GM12873 (cell line): ENCODE measurements at regions not wholly inside any gene's neighbourhood (a gene's known extent, or its start where the extent isn't known, plus 50 kb on each side); places are given as distances from the start of the nearest gene placed in this dataset.

Experiments used
- CTCF ChIP-seq: IDR thresholded peaks from 2 replicates; pipeline ENCODE4 v1.5.1; 2012; ENCODE audit warnings: low read depth, mild to moderate bottlenecking, moderate library complexity, low read length, control low read depth; ENCODE audit not compliant: insufficient read depth; ENCODE audit errors: missing control alignments

GRCh38 chr1:184183919-184184318 lies 132.4 kb downstream of the TSEN15 start:
- no peak for TF ChIP-seq CTCF

DNA sequence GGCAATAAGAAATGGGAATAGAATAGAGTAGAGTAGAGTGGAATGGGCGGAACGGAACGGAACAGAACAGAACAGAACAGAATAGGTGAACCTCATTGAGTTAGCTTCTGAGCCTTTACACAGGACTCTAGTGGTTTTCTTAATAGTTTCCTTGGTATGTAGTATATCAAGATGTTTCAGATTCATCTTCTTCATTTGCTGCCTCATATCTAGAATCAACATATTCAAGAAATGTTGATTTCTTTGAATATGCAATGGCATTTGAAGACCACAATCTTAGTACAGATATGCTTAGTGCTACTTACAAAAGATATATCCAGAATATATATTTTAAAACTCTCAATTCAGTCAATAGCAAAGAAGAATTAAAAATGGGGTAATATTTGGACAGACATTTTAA lies 133.8 kb downstream of the TSEN15 start:
- no peak for TF ChIP-seq CTCF

DNA sequence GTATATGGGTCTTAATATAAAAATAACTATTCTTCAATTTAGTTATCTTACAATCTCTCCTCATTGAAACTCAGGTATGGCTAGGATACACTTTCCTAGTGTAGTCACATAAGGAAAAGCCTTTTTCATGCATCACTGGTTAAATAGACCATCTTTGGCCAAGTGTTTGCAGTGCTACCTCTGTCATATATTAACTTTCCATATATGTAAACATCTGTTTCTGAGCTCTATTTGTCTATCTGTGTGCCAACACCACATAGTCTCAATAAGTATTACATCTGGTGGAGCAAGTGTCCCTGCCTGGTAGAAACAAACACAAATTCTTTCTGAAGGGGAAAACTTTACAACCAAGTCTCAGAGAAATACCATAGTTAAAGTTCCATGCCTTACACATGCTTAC lies 134.6 kb downstream of the TSEN15 start:
- no peak for TF ChIP-seq CTCF

DNA sequence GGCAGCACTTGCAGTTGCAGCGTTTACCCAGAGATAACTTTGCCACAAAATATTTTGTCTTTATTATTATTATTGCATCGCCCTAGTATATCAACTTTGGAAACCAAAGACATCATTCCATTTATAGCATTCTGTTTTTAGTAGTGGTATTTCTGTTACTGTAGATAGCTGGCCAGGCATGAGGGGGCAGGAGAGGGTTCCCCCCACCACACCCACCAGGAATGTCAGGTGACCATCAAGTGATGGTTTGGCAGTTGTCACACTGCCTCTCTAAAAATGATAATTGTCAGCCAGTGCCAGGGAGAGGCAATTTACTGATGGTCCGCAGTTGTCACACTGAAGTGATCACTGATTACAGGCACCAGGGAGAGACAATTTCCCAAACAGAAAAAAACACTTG lies 135.6 kb downstream of the TSEN15 start:
- no peak for TF ChIP-seq CTCF

- TF ChIP-seq CTCF = no peak
Measured at GRCh38 chr1:184188037-184188436, 136.5 kb downstream of the TSEN15 start.

- TF ChIP-seq CTCF = no peak
Measured at GRCh38 chr1:184189361-184189760, 137.8 kb downstream of the TSEN15 start.

GRCh38 chr1:184190616-184191015 lies 139.1 kb downstream of the TSEN15 start:
- no peak for TF ChIP-seq CTCF
